Astrocyte (in vitro differentiated cells and primary cell): ENCODE measurements at regions not wholly inside any gene's neighbourhood (a gene's known extent, or its start where the extent isn't known, plus 50 kb on each side); places are given as distances from the start of the nearest gene placed in this dataset.

ENCODE experiments used
- DNase-seq: peaks from one replicate; pipeline ENCODE4 v3.0.0-alpha.2; 2010; ENCODE audit warnings: low read depth
- FAIRE-seq: peaks from 2 replicates; lab custom pipeline; 2011; peaks lifted over from hg19 to GRCh38; lab: Jason Lieb, UNC
- H2AFZ ChIP-seq: 2 replicates; pipeline ENCODE4 v1.6.0; 2012; ENCODE audit warnings: low read depth, low read length, inconsistent platforms
- H3K27ac ChIP-seq: 2 replicates; pipeline ENCODE4 v1.5.1; 2011; ENCODE audit warnings: low read depth, low read length, inconsistent platforms
- H3K27me3 ChIP-seq: 2 replicates; pipeline ENCODE4 v1.6.0; 2011; ENCODE audit warnings: low read length, inconsistent platforms; ENCODE audit not compliant: insufficient read depth
- H3K36me3 ChIP-seq: 2 replicates; pipeline ENCODE4 v1.5.1; 2011; ENCODE audit warnings: low read length, inconsistent platforms; ENCODE audit not compliant: insufficient read depth
- H3K4me1 ChIP-seq: 2 replicates; pipeline ENCODE4 v1.5.1; 2011; ENCODE audit warnings: low read length, inconsistent platforms; ENCODE audit not compliant: insufficient read depth
- H3K4me2 ChIP-seq: 2 replicates; pipeline ENCODE4 v1.6.0; 2012; ENCODE audit warnings: low read length, inconsistent platforms
- H3K4me3 ChIP-seq: 2 replicates; pipeline ENCODE4 v1.5.1; 2011; ENCODE audit warnings: low read depth, mild to moderate bottlenecking, low read length, inconsistent platforms; ENCODE audit not compliant: insufficient read depth
- H3K79me2 ChIP-seq: 2 replicates; pipeline ENCODE4 v1.6.0; 2012; ENCODE audit warnings: mild to moderate bottlenecking, low read length, inconsistent platforms; ENCODE audit not compliant: insufficient read depth
- H3K9ac ChIP-seq: 2 replicates; pipeline ENCODE4 v1.6.0; 2012; ENCODE audit warnings: mild to moderate bottlenecking, low read length, inconsistent platforms
- H3K9me3 ChIP-seq: 2 replicates; pipeline ENCODE4 v1.5.1; 2012; ENCODE audit warnings: low read depth, mild to moderate bottlenecking, low read length, inconsistent platforms; ENCODE audit not compliant: insufficient read depth
- H4K20me1 ChIP-seq: 2 replicates; pipeline ENCODE4 v1.6.0; 2012; ENCODE audit warnings: low read length, inconsistent platforms; ENCODE audit not compliant: insufficient read depth
- H3K27ac Mint-ChIP-seq: one replicate; pipeline ENCODE4 v1.8.0; 2021; ENCODE audit warnings: mild to moderate bottlenecking, mixed read lengths; ENCODE audit not compliant: unreplicated experiment
- H3K27me3 Mint-ChIP-seq: one replicate; pipeline ENCODE4 v1.8.0; 2021; ENCODE audit warnings: low read depth, mixed read lengths; ENCODE audit not compliant: unreplicated experiment
- H3K36me3 Mint-ChIP-seq: one replicate; pipeline ENCODE4 v1.8.0; 2021; ENCODE audit warnings: low read depth, mixed read lengths; ENCODE audit not compliant: unreplicated experiment
- H3K4me1 Mint-ChIP-seq: one replicate; pipeline ENCODE4 v1.8.0; 2021; ENCODE audit warnings: low read depth, mixed read lengths; ENCODE audit not compliant: unreplicated experiment
- H3K4me3 Mint-ChIP-seq: one replicate; pipeline ENCODE4 v1.8.0; 2021; ENCODE audit warnings: mild to moderate bottlenecking, moderate library complexity, mixed read lengths; ENCODE audit not compliant: unreplicated experiment
- H3K9me3 Mint-ChIP-seq: one replicate; pipeline ENCODE4 v1.8.0; 2021; ENCODE audit warnings: mild to moderate bottlenecking, mixed read lengths; ENCODE audit not compliant: unreplicated experiment
- EZH2 ChIP-seq: IDR thresholded peaks from 2 replicates; pipeline ENCODE4 v1.6.1; 2012; ENCODE audit warnings: mild to moderate bottlenecking, low read length, inconsistent platforms; ENCODE audit not compliant: insufficient read depth
- TF ChIP-seq, protein P1 (sequence below): IDR thresholded peaks from 2 replicates; pipeline ENCODE4 v1.5.1; 2011; ENCODE audit warnings: low read depth, mild to moderate bottlenecking, inconsistent platforms, low read length, moderate library complexity; ENCODE audit not compliant: insufficient read depth

DNA sequence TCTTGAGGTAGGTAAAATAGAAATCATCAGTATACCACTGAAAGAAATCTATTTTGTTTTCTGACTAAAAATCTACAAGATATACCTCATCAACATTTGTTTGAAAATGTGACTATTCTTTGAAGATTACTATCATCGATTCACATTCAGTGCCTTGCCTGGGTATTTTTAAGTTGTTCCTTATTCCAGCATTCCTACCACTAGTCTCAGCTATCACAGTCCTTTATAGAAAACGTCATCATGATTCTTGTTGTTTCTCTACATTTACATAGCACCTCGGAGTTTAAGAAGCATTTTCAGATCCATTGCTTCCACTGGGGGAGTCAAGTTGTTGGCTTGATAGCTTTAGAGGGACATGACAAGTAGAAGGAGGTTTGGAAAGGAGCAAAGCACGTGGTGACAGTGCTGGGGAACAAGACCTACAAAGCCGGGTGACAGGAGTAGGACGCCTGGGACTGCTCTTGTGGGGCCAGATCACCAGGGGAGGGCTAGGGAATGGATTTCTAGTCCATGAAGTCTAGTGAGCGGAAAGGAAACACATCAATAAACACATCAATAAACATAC is 61.5 kb downstream of the HES1 start:
- no peak for FAIRE-seq
- no peaks in the 10 kb centered on the region for H3K4me1 Mint-ChIP-seq

DNA sequence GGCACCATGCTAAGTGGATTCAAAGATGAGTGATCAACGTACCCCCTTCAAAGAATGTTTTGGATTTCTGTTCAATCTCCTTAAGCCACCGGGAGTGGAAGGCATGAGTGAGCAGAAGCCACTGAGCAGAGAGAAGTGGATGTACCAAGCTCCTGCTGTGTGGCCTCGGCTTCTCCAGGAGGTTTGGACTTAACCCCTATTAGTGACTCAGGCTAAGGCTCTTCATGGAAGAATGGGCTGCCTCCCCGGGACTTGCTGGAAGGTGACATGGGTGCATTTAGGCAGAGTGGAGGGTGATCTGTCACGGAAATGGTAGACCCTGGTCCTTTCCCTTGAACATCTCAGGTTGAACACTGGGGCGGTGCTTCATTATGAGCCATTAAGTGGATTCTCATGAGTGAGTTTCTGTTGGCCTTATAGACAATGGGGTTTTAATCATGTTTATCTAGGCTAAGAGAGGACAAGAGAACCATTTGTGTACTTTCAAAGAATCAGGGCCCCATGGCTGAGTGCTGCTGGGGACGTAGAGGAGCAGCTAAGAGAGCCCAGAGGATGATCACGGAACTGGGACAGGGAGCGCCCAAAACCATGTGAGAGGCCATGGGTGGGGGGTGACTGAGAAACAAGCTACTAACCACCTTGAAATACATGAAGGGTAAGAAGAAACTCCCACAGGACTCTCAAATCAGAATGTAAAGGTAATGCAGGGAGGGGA is 62.2 kb downstream of the HES1 start:
- no peak for FAIRE-seq
- H3K27me3 Mint-ChIP-seq: peaks cover 89% of the 10 kb centered on the region
- no peak for TF ChIP-seq EZH2
- TF ChIP-seq, protein P1, sequence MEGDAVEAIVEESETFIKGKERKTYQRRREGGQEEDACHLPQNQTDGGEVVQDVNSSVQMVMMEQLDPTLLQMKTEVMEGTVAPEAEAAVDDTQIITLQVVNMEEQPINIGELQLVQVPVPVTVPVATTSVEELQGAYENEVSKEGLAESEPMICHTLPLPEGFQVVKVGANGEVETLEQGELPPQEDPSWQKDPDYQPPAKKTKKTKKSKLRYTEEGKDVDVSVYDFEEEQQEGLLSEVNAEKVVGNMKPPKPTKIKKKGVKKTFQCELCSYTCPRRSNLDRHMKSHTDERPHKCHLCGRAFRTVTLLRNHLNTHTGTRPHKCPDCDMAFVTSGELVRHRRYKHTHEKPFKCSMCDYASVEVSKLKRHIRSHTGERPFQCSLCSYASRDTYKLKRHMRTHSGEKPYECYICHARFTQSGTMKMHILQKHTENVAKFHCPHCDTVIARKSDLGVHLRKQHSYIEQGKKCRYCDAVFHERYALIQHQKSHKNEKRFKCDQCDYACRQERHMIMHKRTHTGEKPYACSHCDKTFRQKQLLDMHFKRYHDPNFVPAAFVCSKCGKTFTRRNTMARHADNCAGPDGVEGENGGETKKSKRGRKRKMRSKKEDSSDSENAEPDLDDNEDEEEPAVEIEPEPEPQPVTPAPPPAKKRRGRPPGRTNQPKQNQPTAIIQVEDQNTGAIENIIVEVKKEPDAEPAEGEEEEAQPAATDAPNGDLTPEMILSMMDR: no peak
- no peaks in the 10 kb centered on the region for H3K4me1 Mint-ChIP-seq
- no peaks in the 10 kb centered on the region for H3K79me2 ChIP-seq
- no peak overlapping the region for H3K4me3 ChIP-seq
- peaks cover 9% of the 10 kb centered on the region for H3K9me3 Mint-ChIP-seq
- no peak overlapping the region for H3K9ac ChIP-seq
- no peak overlapping the region for H3K4me3 Mint-ChIP-seq
- no peak overlapping the region for H3K27ac ChIP-seq
- H3K27me3 ChIP-seq: peaks cover 26% of the 10 kb centered on the region
- H3K27ac Mint-ChIP-seq: no peak overlapping the region
- no peak for DNase-seq
- no peaks in the 10 kb centered on the region for H3K36me3 Mint-ChIP-seq
- no peaks in the 10 kb centered on the region for H3K9me3 ChIP-seq
- no peaks in the 10 kb centered on the region for H4K20me1 ChIP-seq
- H3K4me1 ChIP-seq: no peaks in the 10 kb centered on the region
- H3K4me2 ChIP-seq: no peak overlapping the region
- no peak overlapping the region for H2AFZ ChIP-seq
- H3K36me3 ChIP-seq: no peaks in the 10 kb centered on the region

More for the DNA sequence above, 61.5 kb downstream of the HES1 start:
- Mint-ChIP-seq H3K4me3 (no peak overlapping the region), H3K36me3 (no peaks in the 10 kb centered on the region), H3K9me3 (peaks cover 9% of the 10 kb centered on the region), H3K27me3 (peaks cover 88% of the 10 kb centered on the region), H3K27ac (no peak overlapping the region)
- TF ChIP-seq, protein P1: no peak
- no peak for TF ChIP-seq EZH2
- Histone ChIP-seq H3K4me1 (no peaks in the 10 kb centered on the region), H3K9me3 (no peaks in the 10 kb centered on the region), H4K20me1 (no peaks in the 10 kb centered on the region), H3K79me2 (no peaks in the 10 kb centered on the region), H3K4me2 (no peak overlapping the region), H3K27ac (no peak overlapping the region), H3K4me3 (no peak overlapping the region), H2AFZ (no peak overlapping the region), H3K9ac (no peak overlapping the region), H3K36me3 (no peaks in the 10 kb centered on the region), H3K27me3 (peaks cover 23% of the 10 kb centered on the region)
- no peak for DNase-seq

DNA sequence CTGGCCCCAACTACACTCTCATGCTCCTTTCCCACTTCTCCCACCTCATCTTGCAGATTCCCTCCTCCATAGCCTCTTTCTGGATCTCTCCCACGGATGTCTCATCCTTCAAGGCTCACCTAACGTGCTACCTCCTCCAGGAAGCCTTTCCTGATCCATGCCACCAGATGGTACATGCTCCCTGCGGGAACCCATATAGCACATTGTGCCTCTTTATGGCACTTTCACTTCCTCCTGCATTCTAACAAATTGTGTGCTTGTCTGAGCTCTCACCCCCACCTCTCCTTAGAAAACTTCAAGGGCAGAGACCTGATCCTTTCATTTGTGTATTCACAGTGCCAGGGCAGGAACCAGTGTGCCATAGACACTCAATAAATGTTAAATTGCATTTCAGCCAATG is 63.0 kb downstream of the HES1 start:
- Histone ChIP-seq H3K9me3 (no peaks in the 10 kb centered on the region), H2AFZ (no peak overlapping the region), H3K79me2 (no peaks in the 10 kb centered on the region), H3K27me3 (peaks cover 34% of the 10 kb centered on the region), H4K20me1 (no peaks in the 10 kb centered on the region), H3K4me3 (no peak overlapping the region), H3K27ac (no peak overlapping the region), H3K4me1 (no peaks in the 10 kb centered on the region), H3K4me2 (no peak overlapping the region), H3K9ac (no peak overlapping the region), H3K36me3 (no peaks in the 10 kb centered on the region)
- FAIRE-seq (no peak), DNase-seq (no peak)
- Mint-ChIP-seq H3K4me3 (no peak overlapping the region), H3K4me1 (no peaks in the 10 kb centered on the region), H3K36me3 (no peaks in the 10 kb centered on the region), H3K9me3 (peaks cover 7% of the 10 kb centered on the region), H3K27me3 (peaks cover 92% of the 10 kb centered on the region), H3K27ac (no peak overlapping the region)
- no peak for TF ChIP-seq EZH2
- TF ChIP-seq, protein P1: no peak
